ENCODE measurements at regions not wholly inside any gene's neighbourhood (a gene's known extent, or its start where the extent isn't known, plus 50 kb on each side); places are given as distances from the start of the nearest gene placed in this dataset.

DNA sequence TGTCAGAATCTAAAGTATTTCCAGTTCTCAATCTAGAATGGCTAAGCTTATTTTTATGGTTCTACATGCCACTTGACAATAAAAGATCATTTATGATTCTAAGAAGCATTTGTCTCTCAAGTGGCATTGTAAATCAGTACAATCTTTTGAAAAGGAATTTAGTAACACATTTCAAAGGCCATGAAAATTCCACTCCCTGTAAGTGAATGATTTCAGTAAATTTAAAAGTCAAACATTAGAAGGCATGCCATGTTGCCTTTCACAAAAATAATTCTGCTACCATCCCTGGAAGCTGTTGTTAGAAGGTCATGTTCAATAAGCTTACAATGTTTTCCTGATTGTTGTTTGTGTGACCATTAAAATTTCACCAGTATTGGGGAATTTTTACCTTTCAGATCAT is 142.9 kb downstream of the RPIA start:
- H3K23ac ChIP-seq (ENCODE audit: low read length), result no peak overlapping the region
- H4K5ac ChIP-seq (ENCODE audit: low read length), result no peak overlapping the region
- H3K79me2 ChIP-seq (ENCODE audit: control insufficient read depth, insufficient read depth, low read length), result no peaks in the 10 kb centered on the region
- H3K4me1 ChIP-seq (ENCODE audit: control insufficient read depth, low read depth, low read length), result no peaks in the 10 kb centered on the region
- H3K4me3 ChIP-seq (ENCODE audit: low read length), result no peak overlapping the region
- no peaks in the 10 kb centered on the region for H3K36me3 ChIP-seq (ENCODE audit: control insufficient read depth, insufficient read depth, low read length)
- H3K27ac ChIP-seq (ENCODE audit: low read depth, low read length), result no peak overlapping the region
- H3K27me3 ChIP-seq (ENCODE audit: insufficient read depth, low read length, poor library complexity), result no peaks in the 10 kb centered on the region
- no peak overlapping the region for H2BK15ac ChIP-seq (replicated peaks; ENCODE audit: low read depth)
- H3K4me2 ChIP-seq (ENCODE audit: low read length), result no peak overlapping the region
- no peak overlapping the region for H3K56ac ChIP-seq (ENCODE audit: low read length)
- no peak overlapping the region for H2BK120ac ChIP-seq (ENCODE audit: low read depth, low read length)
- H3K18ac ChIP-seq (ENCODE audit: low read length), result no peak overlapping the region
- no peak overlapping the region for H3K4ac ChIP-seq (ENCODE audit: low read depth, low read length)
- no peak overlapping the region for H3K9ac ChIP-seq (ENCODE audit: low read length)
- DNase-seq, result no peak
- H2BK5ac ChIP-seq (ENCODE audit: low read length), result no peak overlapping the region
- no peak overlapping the region for H4K8ac ChIP-seq (ENCODE audit: low read depth, low read length)
- H2AK5ac ChIP-seq (ENCODE audit: low read length), result no peak overlapping the region
- no peaks in the 10 kb centered on the region for H3K79me1 ChIP-seq (ENCODE audit: low read length)

DNA sequence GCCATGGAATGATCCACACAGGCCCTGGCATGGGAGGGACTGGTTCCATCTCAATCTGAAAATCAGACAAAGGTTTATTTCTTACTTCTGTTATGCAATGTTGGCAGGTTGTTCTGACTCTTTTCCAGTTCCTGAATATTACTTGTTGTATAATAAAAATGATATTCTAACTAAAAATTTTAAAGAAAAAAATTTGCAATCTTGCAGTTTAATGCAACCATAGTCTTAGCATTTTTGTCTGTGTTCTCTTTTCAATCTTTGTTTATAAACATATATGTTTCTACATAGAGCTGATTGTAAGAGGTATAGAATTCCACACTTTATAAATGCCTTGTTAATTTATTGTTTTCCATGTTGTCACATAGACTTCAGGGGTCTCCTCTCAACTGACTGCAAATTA is 143.4 kb downstream of the RPIA start:
- Histone ChIP-seq H3K56ac (ENCODE audit: low read length) (no peak overlapping the region), H3K4me2 (ENCODE audit: low read length) (no peak overlapping the region), H3K79me1 (ENCODE audit: low read length) (no peaks in the 10 kb centered on the region), H3K79me2 (ENCODE audit: control insufficient read depth, insufficient read depth, low read length) (no peaks in the 10 kb centered on the region), H4K8ac (ENCODE audit: low read depth, low read length) (no peak overlapping the region), H4K5ac (ENCODE audit: low read length) (no peak overlapping the region), H3K9ac (ENCODE audit: low read length) (no peak overlapping the region), H3K23ac (ENCODE audit: low read length) (no peak overlapping the region), H3K27ac (ENCODE audit: low read depth, low read length) (no peak overlapping the region), H3K27me3 (ENCODE audit: insufficient read depth, low read length, poor library complexity) (no peaks in the 10 kb centered on the region), H2AK5ac (ENCODE audit: low read length) (no peak overlapping the region), H3K4me1 (ENCODE audit: control insufficient read depth, low read depth, low read length) (no peaks in the 10 kb centered on the region), H2BK15ac (replicated peaks; ENCODE audit: low read depth) (no peak overlapping the region), H3K4me3 (ENCODE audit: low read length) (no peak overlapping the region), H2BK5ac (ENCODE audit: low read length) (no peak overlapping the region), H3K18ac (ENCODE audit: low read length) (no peak overlapping the region), H2BK120ac (ENCODE audit: low read depth, low read length) (no peak overlapping the region), H3K4ac (ENCODE audit: low read depth, low read length) (no peak overlapping the region), H3K36me3 (ENCODE audit: control insufficient read depth, insufficient read depth, low read length) (no peaks in the 10 kb centered on the region)
- DNase-seq, result no peak

DNA sequence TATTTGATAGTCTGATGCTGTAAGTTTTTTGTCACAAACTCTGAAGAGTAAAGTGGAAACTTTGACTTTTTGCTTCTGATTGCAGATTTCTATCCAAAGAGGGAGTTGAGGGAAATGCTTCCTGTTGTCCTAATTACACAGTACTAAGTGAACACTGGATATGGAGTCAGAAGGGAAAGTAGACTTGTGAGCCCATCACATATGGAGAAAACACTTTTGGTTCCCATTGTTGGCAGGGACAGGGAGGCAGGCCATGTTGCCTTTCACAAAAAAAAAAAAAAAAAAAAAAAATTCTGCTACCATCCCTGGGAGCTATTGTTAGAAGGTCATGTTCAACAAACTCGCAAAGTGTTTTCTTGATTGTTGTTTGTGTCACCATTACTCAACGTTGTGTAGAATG is 144.3 kb downstream of the RPIA start:
- no peak overlapping the region for H3K18ac ChIP-seq (ENCODE audit: low read length)
- WGBS (ENCODE audit: extremely low coverage, insufficient coverage, low lambda C conversion rate), result no CpG with 5 or more reads among the region's 2 CpGs

DNA sequence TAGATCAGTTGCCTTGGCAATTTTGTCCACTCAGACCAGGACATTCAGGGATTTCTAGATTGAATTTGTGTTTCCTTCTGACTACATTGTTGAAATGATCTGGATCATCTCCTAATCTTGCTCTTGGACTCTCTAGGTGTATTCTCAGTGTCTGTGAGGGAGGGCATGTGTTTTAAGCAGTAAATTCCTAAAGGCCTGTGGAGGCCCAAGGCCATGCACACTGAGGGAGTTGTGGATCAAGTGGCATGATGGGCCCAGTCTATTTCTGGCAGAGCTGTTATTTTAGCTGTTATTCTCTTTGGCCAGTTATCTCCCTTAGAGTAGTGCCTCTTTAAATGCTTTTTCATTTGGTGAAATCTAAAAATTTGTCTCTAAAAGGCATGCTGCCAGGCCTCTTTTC is 144.9 kb downstream of the RPIA start:
- H3K27me3 ChIP-seq (ENCODE audit: insufficient read depth, low read length, poor library complexity), result no peaks in the 10 kb centered on the region

More for the DNA sequence above, 144.3 kb downstream of the RPIA start:
- H3K56ac ChIP-seq (ENCODE audit: low read length), result no peak overlapping the region
- no peak overlapping the region for H2BK120ac ChIP-seq (ENCODE audit: low read depth, low read length)
- H3K4me3 ChIP-seq (ENCODE audit: low read length), result no peak overlapping the region
- H3K4ac ChIP-seq (ENCODE audit: low read depth, low read length), result no peak overlapping the region
- H3K23ac ChIP-seq (ENCODE audit: low read length), result no peak overlapping the region
- no peaks in the 10 kb centered on the region for H3K4me1 ChIP-seq (ENCODE audit: control insufficient read depth, low read depth, low read length)
- H3K27ac ChIP-seq (ENCODE audit: low read depth, low read length), result no peak overlapping the region
- no peaks in the 10 kb centered on the region for H3K36me3 ChIP-seq (ENCODE audit: control insufficient read depth, insufficient read depth, low read length)
- no peaks in the 10 kb centered on the region for H3K27me3 ChIP-seq (ENCODE audit: insufficient read depth, low read length, poor library complexity)
- H3K79me2 ChIP-seq (ENCODE audit: control insufficient read depth, insufficient read depth, low read length), result no peaks in the 10 kb centered on the region
- no peak overlapping the region for H2BK5ac ChIP-seq (ENCODE audit: low read length)
- H2AK5ac ChIP-seq (ENCODE audit: low read length), result no peak overlapping the region
- no peak overlapping the region for H2BK15ac ChIP-seq (replicated peaks; ENCODE audit: low read depth)
- H3K9ac ChIP-seq (ENCODE audit: low read length), result no peak overlapping the region
- DNase-seq, result no peak
- H3K4me2 ChIP-seq (ENCODE audit: low read length), result no peak overlapping the region
- no peak overlapping the region for H4K5ac ChIP-seq (ENCODE audit: low read length)
- no peaks in the 10 kb centered on the region for H3K79me1 ChIP-seq (ENCODE audit: low read length)
- H4K8ac ChIP-seq (ENCODE audit: low read depth, low read length), result no peak overlapping the region

DNA sequence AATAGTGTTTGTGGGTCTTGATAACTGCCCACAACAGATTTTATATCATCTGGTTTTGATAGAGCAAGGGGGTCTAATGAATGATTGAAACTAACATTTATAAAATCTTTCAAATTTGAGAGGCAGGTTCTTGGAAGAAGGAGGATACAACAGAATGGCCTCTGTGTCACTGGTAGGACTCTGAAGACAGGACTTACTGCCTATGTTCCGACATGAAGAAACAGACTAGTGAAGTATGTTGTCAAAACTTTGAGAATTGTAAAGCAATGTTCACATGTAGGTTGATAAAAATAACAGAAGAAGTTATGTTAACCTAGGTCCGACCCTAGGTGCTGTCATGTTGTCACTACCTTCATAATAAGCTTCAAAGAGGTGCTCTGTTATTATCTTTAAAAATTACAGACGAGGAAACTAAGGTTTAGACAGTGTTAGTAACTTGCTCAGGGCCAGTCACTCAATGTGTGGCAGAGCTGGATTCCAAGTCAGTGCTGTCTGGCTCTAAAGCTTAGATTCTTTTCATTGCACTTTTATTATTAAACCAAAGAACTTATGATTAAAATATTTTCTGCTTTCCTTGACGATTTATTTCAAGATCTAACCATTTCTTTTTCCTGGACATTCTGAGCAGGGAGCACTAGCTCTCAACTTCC is 146.2 kb downstream of the RPIA start:
- Histone ChIP-seq H4K5ac (ENCODE audit: low read length) (no peak overlapping the region), H3K27me3 (ENCODE audit: insufficient read depth, low read length, poor library complexity) (no peaks in the 10 kb centered on the region), H2AK5ac (ENCODE audit: low read length) (no peak overlapping the region), H3K9ac (ENCODE audit: low read length) (no peak overlapping the region), H3K4me2 (ENCODE audit: low read length) (no peak overlapping the region), H3K56ac (ENCODE audit: low read length) (no peak overlapping the region), H3K79me1 (ENCODE audit: low read length) (no peaks in the 10 kb centered on the region), H3K4me3 (ENCODE audit: low read length) (no peak overlapping the region), H3K79me2 (ENCODE audit: control insufficient read depth, insufficient read depth, low read length) (no peaks in the 10 kb centered on the region), H4K8ac (ENCODE audit: low read depth, low read length) (no peak overlapping the region), H3K4ac (ENCODE audit: low read depth, low read length) (no peak overlapping the region), H3K18ac (ENCODE audit: low read length) (no peak overlapping the region), H3K36me3 (ENCODE audit: control insufficient read depth, insufficient read depth, low read length) (no peaks in the 10 kb centered on the region), H2BK120ac (ENCODE audit: low read depth, low read length) (no peak overlapping the region), H2BK5ac (ENCODE audit: low read length) (no peak overlapping the region), H3K4me1 (ENCODE audit: control insufficient read depth, low read depth, low read length) (no peaks in the 10 kb centered on the region), H2BK15ac (replicated peaks; ENCODE audit: low read depth) (no peak overlapping the region), H3K23ac (ENCODE audit: low read length) (no peak overlapping the region), H3K27ac (ENCODE audit: low read depth, low read length) (no peak overlapping the region)
- DNase-seq, result no peak
- WGBS (ENCODE audit: extremely low coverage, insufficient coverage, low lambda C conversion rate), result no CpG with 5 or more reads among the region's 4 CpGs

More for the DNA sequence above, 144.9 kb downstream of the RPIA start:
- no peak overlapping the region for H3K56ac ChIP-seq (ENCODE audit: low read length)
- no peak overlapping the region for H3K27ac ChIP-seq (ENCODE audit: low read depth, low read length)
- H3K79me2 ChIP-seq (ENCODE audit: control insufficient read depth, insufficient read depth, low read length), result no peaks in the 10 kb centered on the region
- H3K4me1 ChIP-seq (ENCODE audit: control insufficient read depth, low read depth, low read length), result no peaks in the 10 kb centered on the region
- H4K8ac ChIP-seq (ENCODE audit: low read depth, low read length), result no peak overlapping the region
- H3K4me3 ChIP-seq (ENCODE audit: low read length), result no peak overlapping the region
- no peaks in the 10 kb centered on the region for H3K79me1 ChIP-seq (ENCODE audit: low read length)
- no peak overlapping the region for H3K18ac ChIP-seq (ENCODE audit: low read length)
- H3K4me2 ChIP-seq (ENCODE audit: low read length), result no peak overlapping the region
- no peak overlapping the region for H2BK120ac ChIP-seq (ENCODE audit: low read depth, low read length)
- H4K5ac ChIP-seq (ENCODE audit: low read length), result no peak overlapping the region
- H2BK5ac ChIP-seq (ENCODE audit: low read length), result no peak overlapping the region
- H2BK15ac ChIP-seq (replicated peaks; ENCODE audit: low read depth), result no peak overlapping the region
- H3K36me3 ChIP-seq (ENCODE audit: control insufficient read depth, insufficient read depth, low read length), result no peaks in the 10 kb centered on the region
- H3K23ac ChIP-seq (ENCODE audit: low read length), result no peak overlapping the region
- no peak overlapping the region for H3K9ac ChIP-seq (ENCODE audit: low read length)
- no peak overlapping the region for H2AK5ac ChIP-seq (ENCODE audit: low read length)
- H3K4ac ChIP-seq (ENCODE audit: low read depth, low read length), result no peak overlapping the region
- no peak for DNase-seq

DNA sequence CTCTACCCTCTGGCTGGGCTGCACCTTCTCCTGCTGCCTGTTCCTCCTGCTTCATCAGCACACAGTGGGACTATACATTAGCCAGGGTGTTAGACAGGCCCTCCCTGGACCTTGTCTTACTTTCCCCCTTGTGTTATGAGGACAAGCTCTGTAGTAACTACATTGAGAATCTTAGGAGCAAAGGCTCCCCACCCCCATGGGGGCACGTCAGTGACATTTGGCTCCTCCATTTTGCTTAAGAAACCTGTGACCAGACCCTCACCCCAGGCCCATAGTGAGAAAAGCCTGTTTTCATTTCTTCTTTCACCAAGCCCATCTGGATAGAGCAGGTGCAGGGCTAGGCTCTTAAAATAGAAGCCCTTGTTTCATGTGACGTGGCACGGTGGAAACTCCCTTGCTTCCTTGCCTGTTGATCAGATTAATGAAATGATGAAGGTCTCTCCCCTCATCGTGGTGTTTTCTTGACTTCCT is 146.7 kb downstream of the RPIA start:
- DNase-seq, result no peak
- Histone ChIP-seq H3K9ac (ENCODE audit: low read length) (no peak overlapping the region), H3K4me3 (ENCODE audit: low read length) (no peak overlapping the region)

More for the DNA sequence above, 146.7 kb downstream of the RPIA start:
- Histone ChIP-seq H4K8ac (ENCODE audit: low read depth, low read length) (no peak overlapping the region), H2BK120ac (ENCODE audit: low read depth, low read length) (no peak overlapping the region), H3K18ac (ENCODE audit: low read length) (no peak overlapping the region), H2BK15ac (replicated peaks; ENCODE audit: low read depth) (no peak overlapping the region), H3K36me3 (ENCODE audit: control insufficient read depth, insufficient read depth, low read length) (no peaks in the 10 kb centered on the region), H3K79me2 (ENCODE audit: control insufficient read depth, insufficient read depth, low read length) (no peaks in the 10 kb centered on the region), H4K5ac (ENCODE audit: low read length) (no peak overlapping the region), H3K27ac (ENCODE audit: low read depth, low read length) (no peak overlapping the region), H3K79me1 (ENCODE audit: low read length) (no peaks in the 10 kb centered on the region), H3K4me1 (ENCODE audit: control insufficient read depth, low read depth, low read length) (no peaks in the 10 kb centered on the region), H2AK5ac (ENCODE audit: low read length) (no peak overlapping the region), H3K56ac (ENCODE audit: low read length) (no peak overlapping the region), H3K4ac (ENCODE audit: low read depth, low read length) (no peak overlapping the region), H3K4me2 (ENCODE audit: low read length) (no peak overlapping the region), H2BK5ac (ENCODE audit: low read length) (no peak overlapping the region), H3K23ac (ENCODE audit: low read length) (no peak overlapping the region), H3K27me3 (ENCODE audit: insufficient read depth, low read length, poor library complexity) (no peaks in the 10 kb centered on the region)
- no CpG with 5 or more reads among the region's 4 CpGs for WGBS (ENCODE audit: extremely low coverage, insufficient coverage, low lambda C conversion rate)

Measured in mesendoderm (in vitro differentiated cells).